ENCODE measurements at regions not wholly inside any gene's neighbourhood (a gene's known extent, or its start where the extent isn't known, plus 50 kb on each side); places are given as distances from the start of the nearest gene placed in this dataset.
"Not testable (repeated sequence)": the region's sequence is repeated elsewhere in the genome, so short reads cannot be mapped to it uniquely, and the experiment has no call there.

DNA sequence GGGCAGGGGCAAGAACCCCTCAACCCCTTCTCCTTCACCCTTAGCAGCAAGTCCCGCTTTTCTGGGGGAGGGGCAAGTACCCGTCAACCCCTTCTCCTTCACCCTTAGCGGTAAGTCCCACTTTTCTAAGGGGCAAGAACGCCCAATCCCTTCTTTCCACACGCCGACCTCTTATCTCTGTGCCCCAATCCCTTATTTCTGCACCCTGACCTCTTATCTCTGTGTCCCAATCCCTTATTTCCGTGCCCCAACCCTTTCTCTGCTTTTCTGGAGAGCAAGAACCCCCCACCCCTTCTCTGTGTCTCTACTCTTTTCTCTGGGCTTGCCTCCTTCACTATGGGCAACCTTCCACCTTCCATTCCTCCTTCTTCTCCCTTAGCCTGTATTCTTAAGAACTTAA lies 225.0 kb upstream of the DUSP10 start:
- TF ChIP-seq, protein P1, sequence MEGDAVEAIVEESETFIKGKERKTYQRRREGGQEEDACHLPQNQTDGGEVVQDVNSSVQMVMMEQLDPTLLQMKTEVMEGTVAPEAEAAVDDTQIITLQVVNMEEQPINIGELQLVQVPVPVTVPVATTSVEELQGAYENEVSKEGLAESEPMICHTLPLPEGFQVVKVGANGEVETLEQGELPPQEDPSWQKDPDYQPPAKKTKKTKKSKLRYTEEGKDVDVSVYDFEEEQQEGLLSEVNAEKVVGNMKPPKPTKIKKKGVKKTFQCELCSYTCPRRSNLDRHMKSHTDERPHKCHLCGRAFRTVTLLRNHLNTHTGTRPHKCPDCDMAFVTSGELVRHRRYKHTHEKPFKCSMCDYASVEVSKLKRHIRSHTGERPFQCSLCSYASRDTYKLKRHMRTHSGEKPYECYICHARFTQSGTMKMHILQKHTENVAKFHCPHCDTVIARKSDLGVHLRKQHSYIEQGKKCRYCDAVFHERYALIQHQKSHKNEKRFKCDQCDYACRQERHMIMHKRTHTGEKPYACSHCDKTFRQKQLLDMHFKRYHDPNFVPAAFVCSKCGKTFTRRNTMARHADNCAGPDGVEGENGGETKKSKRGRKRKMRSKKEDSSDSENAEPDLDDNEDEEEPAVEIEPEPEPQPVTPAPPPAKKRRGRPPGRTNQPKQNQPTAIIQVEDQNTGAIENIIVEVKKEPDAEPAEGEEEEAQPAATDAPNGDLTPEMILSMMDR (IDR thresholded peaks at IDR 0.05 in 8 of 11, conservative IDR thresholded peaks at IDR 0.05 in 3 of 11): not testable (repeated sequence)
- not testable (repeated sequence) for TF ChIP-seq POLR2AphosphoS5 (IDR thresholded peaks at IDR 0.05)
